DOHH2 (cell line): ENCODE measurements at regions not wholly inside any gene's neighbourhood (a gene's known extent, or its start where the extent isn't known, plus 50 kb on each side); places are given as distances from the start of the nearest gene placed in this dataset.

Source experiments
- H3F3A ChIP-seq: fragments of 200-600 bp; sonication (generic), shearing (Covaris generic); 2 replicates; pipeline ENCODE4 v1.6.0; 2016; ENCODE audit warnings: antibody characterized with exemption, mild to moderate bottlenecking; ENCODE audit not compliant: control insufficient read depth, insufficient read depth
- H3K27ac ChIP-seq: fragments of 200-600 bp; sonication (generic); 2 replicates; pipeline ENCODE4 v1.5.1; 2014; ENCODE audit warnings: low read depth, mild to moderate bottlenecking, low read length, moderate library complexity
- H3K27me3 ChIP-seq: fragments of 200-600 bp; sonication (generic); 2 replicates; pipeline ENCODE4 v1.6.1; 2014; ENCODE audit warnings: mild to moderate bottlenecking, low read length, mixed read lengths; ENCODE audit not compliant: control insufficient read depth
- H3K36me3 ChIP-seq: fragments of 200-600 bp; sonication (generic); 2 replicates; pipeline ENCODE4 v1.6.1; 2014; ENCODE audit warnings: mild to moderate bottlenecking, low read length, moderate library complexity, mixed read lengths; ENCODE audit not compliant: control insufficient read depth
- H3K4me1 ChIP-seq: fragments of 200-600 bp; sonication (generic); 2 replicates; pipeline ENCODE4 v1.6.1; 2014; ENCODE audit warnings: mild to moderate bottlenecking, low read length, mixed read lengths; ENCODE audit not compliant: control insufficient read depth
- H3K4me2 ChIP-seq: fragments of 200-600 bp; sonication (generic); 2 replicates; pipeline ENCODE4 v1.6.0; 2014; ENCODE audit warnings: mild to moderate bottlenecking, low read length, moderate library complexity
- H3K4me3 ChIP-seq: fragments of 200-600 bp; sonication (generic); 2 replicates; pipeline ENCODE4 v1.5.1; 2014; ENCODE audit warnings: mild to moderate bottlenecking, low read length, mixed read lengths
- H3K79me2 ChIP-seq: fragments of 200-600 bp; sonication (generic); 2 replicates; pipeline ENCODE4 v1.6.1; 2014; ENCODE audit warnings: mild to moderate bottlenecking, low read length, mixed read lengths; ENCODE audit not compliant: control insufficient read depth
- H3K9me2 ChIP-seq: fragments of 200-600 bp; sonication (generic); replicated peaks from 2 replicates; pipeline ENCODE4 v1.6.1; 2014; ENCODE audit warnings: mild to moderate bottlenecking, low read length, mixed read lengths; ENCODE audit not compliant: control insufficient read depth
- H3K9me3 ChIP-seq: fragments of 200-600 bp; sonication (generic); 2 replicates; pipeline ENCODE4 v1.6.1; 2014; ENCODE audit warnings: antibody characterized with exemption, low read length, mixed read lengths; ENCODE audit not compliant: control insufficient read depth, insufficient read depth
- H4K20me1 ChIP-seq: fragments of 200-600 bp; sonication (generic); 2 replicates; pipeline ENCODE4 v1.6.0; 2014; ENCODE audit warnings: low read depth, mild to moderate bottlenecking, antibody characterized with exemption, low read length, moderate library complexity; ENCODE audit not compliant: control insufficient read depth, insufficient read depth
- CTCF ChIP-seq: fragments of 200-600 bp; sonication (generic); IDR thresholded peaks from one replicate; pipeline ENCODE4 v1.5.1; 2014; ENCODE audit warnings: antibody characterized with exemption, mild to moderate bottlenecking, low read depth, low read length; ENCODE audit not compliant: poor library complexity, severe bottlenecking
- EZH2phosphoT487 ChIP-seq: fragments of 200-600 bp; sonication (generic); IDR thresholded peaks from 2 replicates; pipeline ENCODE4 v1.6.1; 2017; ENCODE audit warnings: borderline replicate concordance, mild to moderate bottlenecking, antibody characterized with exemption, low read length, moderate library complexity, mixed read lengths

- Histone ChIP-seq H3F3A (no peaks in the 10 kb centered on the region), H3K36me3 (no peaks in the 10 kb centered on the region), H3K4me3 (no peak overlapping the region), H3K27me3 (peaks cover 12% of the 10 kb centered on the region), H3K9me3 (no peaks in the 10 kb centered on the region), H4K20me1 (no peaks in the 10 kb centered on the region), H3K27ac (no peak overlapping the region), H3K4me2 (no peak overlapping the region), H3K4me1 (no peaks in the 10 kb centered on the region), H3K9me2 (no peaks in the 10 kb centered on the region), H3K79me2 (no peaks in the 10 kb centered on the region)
- TF ChIP-seq CTCF = no peak
- TF ChIP-seq EZH2phosphoT487 = no peak
These were observed 202.6 kb upstream of the ZMIZ1 start for GRCh38 chr10:78865931-78866717.

DNA sequence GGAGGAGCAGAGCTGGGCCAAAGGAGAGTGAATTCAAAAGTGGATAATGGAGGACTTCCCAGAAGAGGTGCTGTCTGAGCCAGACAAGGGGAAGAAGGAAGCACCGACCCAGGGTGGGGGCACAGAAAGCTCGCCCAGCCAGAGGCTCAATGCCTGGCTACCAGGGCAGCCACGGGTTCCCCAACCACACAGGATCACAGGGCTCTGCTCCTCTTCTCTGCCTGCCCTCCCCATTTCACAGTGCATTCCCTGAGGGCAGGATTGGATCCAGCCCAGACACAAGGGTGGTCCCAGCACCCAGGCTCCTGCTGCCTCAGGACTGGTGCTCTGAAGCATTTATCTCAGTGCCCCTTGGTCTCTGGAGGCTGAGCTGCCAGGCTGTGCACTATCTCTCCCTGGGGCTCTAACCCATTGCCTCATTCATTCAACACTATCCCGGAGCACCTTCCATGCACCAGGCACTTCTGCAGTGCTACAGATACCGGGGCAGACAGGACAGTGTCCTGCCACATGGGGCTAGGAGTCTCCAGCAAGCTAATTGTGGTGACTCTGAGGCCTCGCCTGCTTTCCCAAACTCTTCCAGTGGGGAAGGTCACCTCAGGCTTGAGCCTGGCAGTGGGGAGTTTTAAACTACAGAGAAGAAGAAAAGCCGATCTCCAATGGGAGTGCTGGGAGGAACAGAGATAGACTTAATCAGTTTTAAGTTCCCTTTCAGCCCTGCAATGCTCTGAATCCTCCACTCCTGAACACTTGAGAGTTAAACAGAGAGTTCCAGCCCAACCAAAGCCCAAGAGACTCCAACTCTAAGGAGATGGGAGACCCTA is 201.8 kb upstream of the ZMIZ1 start:
- no peak overlapping the region for H3K4me3 ChIP-seq
- H3K4me2 ChIP-seq = no peak overlapping the region
- no peaks in the 10 kb centered on the region for H4K20me1 ChIP-seq
- TF ChIP-seq CTCF (no peak), EZH2phosphoT487 (no peak)
- no peaks in the 10 kb centered on the region for H3K36me3 ChIP-seq
- H3K79me2 ChIP-seq = no peaks in the 10 kb centered on the region
- no peaks in the 10 kb centered on the region for H3F3A ChIP-seq
- H3K27me3 ChIP-seq = peaks cover 14% of the 10 kb centered on the region
- H3K9me3 ChIP-seq = no peaks in the 10 kb centered on the region
- H3K27ac ChIP-seq = no peak overlapping the region
- H3K9me2 ChIP-seq = no peaks in the 10 kb centered on the region
- no peaks in the 10 kb centered on the region for H3K4me1 ChIP-seq

GRCh38 chr10:78867555-78867939 is 201.2 kb upstream of the ZMIZ1 start:
- Histone ChIP-seq H3K4me2 (no peak overlapping the region), H3K4me3 (no peak overlapping the region), H3K27me3 (peaks cover 13% of the 10 kb centered on the region), H3K27ac (no peak overlapping the region), H3K9me2 (no peaks in the 10 kb centered on the region), H3K4me1 (no peaks in the 10 kb centered on the region), H3K9me3 (no peaks in the 10 kb centered on the region), H3F3A (no peaks in the 10 kb centered on the region), H3K36me3 (no peaks in the 10 kb centered on the region), H3K79me2 (no peaks in the 10 kb centered on the region), H4K20me1 (no peaks in the 10 kb centered on the region)
- TF ChIP-seq EZH2phosphoT487 (no peak), CTCF (no peak)
